ENCODE measurements at regions not wholly inside any gene's neighbourhood (a gene's known extent, or its start where the extent isn't known, plus 50 kb on each side); places are given as distances from the start of the nearest gene placed in this dataset.

DNA sequence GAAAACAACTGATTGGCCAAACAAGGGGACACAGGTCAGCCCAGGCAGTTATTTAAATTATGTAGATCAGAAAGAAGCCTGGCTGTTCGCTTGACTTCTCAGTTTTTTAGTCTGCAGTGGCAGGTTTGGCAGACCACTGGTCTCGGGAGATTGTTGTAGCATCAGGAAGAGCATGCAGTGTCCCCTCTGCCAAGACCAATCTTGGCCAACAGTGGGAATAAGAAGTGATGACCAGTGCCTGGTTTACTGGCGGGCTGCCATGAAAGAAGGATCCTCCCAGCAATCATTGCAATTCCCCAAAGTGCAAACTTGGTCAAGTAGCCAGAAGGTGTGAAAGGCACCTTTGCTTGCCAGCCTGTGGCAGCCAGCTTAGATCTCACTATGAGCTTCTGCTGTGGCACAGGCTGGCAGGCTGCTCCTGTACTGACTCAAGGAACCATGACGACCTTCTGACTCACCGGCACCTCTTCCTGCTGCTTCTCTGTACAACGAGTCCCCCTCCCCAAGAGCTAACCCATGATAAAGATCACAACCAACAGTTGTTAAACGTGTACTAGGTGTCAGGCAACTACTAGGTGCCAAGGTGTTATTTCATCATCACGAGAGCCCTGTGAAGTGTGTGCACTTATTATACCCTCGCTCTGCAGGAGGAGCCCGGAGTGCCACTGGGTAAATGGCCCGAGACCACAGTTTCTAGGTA is 76.8 kb upstream of the DUSP22 start:
- no peak overlapping the region for H3K4me3 ChIP-seq (ENCODE audit: low read depth, low read length)
- H3K27me3 ChIP-seq (ENCODE audit: control insufficient read depth, insufficient read depth, low read length), result no peaks in the 10 kb centered on the region
- no peak overlapping the region for H2AFZ ChIP-seq
- no peak overlapping the region for H3K4me2 ChIP-seq (ENCODE audit: low read length)
- no peak overlapping the region for H3K27ac ChIP-seq
- TF ChIP-seq, protein P1, sequence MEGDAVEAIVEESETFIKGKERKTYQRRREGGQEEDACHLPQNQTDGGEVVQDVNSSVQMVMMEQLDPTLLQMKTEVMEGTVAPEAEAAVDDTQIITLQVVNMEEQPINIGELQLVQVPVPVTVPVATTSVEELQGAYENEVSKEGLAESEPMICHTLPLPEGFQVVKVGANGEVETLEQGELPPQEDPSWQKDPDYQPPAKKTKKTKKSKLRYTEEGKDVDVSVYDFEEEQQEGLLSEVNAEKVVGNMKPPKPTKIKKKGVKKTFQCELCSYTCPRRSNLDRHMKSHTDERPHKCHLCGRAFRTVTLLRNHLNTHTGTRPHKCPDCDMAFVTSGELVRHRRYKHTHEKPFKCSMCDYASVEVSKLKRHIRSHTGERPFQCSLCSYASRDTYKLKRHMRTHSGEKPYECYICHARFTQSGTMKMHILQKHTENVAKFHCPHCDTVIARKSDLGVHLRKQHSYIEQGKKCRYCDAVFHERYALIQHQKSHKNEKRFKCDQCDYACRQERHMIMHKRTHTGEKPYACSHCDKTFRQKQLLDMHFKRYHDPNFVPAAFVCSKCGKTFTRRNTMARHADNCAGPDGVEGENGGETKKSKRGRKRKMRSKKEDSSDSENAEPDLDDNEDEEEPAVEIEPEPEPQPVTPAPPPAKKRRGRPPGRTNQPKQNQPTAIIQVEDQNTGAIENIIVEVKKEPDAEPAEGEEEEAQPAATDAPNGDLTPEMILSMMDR (IDR thresholded peaks at IDR 0.05), result no peak
- H3K36me3 ChIP-seq (ENCODE audit: control insufficient read depth, insufficient read depth, low read length), result no peaks in the 10 kb centered on the region
- H3K9me3 ChIP-seq (ENCODE audit: control insufficient read depth, low read length), result no peaks in the 10 kb centered on the region
- H3K9ac ChIP-seq, result no peak overlapping the region
- H3K79me2 ChIP-seq, result no peaks in the 10 kb centered on the region
- H3K4me1 ChIP-seq, result no peaks in the 10 kb centered on the region

DNA sequence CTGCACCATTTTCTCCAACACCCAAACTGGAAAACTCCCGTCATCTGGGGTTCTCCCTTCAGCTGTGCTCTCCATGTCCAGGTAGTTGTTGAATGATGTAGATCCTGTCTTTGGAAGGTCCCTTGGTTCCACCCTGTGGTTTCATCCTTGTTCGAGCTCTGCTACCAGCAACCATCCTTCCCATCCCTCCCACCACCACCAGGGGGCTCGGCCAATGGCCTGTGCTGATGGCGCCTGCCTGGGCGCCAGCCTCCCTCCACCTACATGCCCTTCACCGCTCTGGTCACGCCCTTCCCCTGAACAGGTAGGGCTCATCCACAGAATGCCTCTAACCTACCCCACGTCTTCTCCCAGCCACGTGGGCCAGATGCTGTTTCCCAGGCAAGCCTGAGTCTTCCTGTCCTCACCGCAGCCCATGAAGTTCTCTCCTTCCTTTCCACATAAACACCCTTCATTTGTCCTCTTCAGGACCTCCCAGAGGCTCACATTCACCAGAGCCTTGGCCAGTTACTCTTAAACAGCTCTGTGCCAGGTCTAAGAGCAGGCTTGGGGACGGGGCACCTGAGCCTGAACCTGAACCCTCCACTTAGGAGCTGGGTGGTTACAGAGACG is 75.1 kb upstream of the DUSP22 start:
- Histone ChIP-seq H3K27me3 (ENCODE audit: control insufficient read depth, insufficient read depth, low read length) (no peaks in the 10 kb centered on the region), H3K4me2 (ENCODE audit: low read length) (no peak overlapping the region), H3K4me3 (ENCODE audit: low read depth, low read length) (no peak overlapping the region), H3K36me3 (ENCODE audit: control insufficient read depth, insufficient read depth, low read length) (no peaks in the 10 kb centered on the region), H3K9ac (no peak overlapping the region), H3K79me2 (no peaks in the 10 kb centered on the region), H3K4me1 (no peaks in the 10 kb centered on the region), H3K9me3 (ENCODE audit: control insufficient read depth, low read length) (no peaks in the 10 kb centered on the region), H2AFZ (no peak overlapping the region), H3K27ac (no peak overlapping the region)
- TF ChIP-seq, protein P1 (IDR thresholded peaks at IDR 0.05), result peak; percentile 27

DNA sequence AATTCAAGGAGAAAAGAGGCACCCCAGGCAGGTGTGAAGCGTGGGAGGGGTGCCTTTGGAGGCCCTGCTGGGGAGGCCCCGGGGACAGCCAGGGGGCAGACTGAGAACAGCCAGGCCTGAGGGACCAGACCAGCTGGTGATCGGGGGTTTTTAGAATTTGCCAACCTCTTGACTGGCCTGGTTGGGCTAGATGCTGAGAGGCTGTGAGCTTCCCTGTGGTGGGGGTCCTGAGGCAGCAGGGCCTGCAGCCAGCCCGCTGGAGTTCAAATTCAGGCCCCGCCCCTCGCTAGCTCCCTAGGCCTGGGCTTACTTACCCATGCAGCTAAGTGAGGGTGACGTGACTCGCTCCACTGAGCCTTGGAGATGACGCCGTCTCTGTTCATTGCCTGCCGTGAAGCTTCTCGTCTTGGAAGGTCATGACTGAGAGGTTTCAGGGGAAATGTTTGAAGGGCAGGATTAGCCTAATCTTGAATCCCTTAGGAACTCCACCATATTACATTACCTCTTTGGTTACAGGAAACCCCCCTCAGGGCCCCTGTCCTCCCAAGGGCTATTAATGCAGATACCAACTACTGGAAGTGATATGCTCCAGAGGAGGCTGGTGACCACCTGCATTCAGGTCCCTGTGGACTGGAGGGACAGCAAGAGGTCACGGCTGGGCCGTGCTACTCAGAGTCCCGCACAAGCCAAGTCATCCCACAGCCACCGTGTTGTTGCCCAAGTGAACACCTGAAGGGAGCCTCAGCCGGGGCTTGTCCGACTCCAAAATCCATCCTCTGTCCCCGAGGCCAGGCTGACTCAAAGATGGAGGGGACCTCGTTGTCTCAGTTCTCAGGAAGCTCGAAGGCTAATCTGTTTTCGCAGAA is 73.9 kb upstream of the DUSP22 start:
- Histone ChIP-seq H3K79me2 (no peaks in the 10 kb centered on the region), H3K9me3 (ENCODE audit: control insufficient read depth, low read length) (no peaks in the 10 kb centered on the region), H3K4me2 (ENCODE audit: low read length) (no peak overlapping the region), H2AFZ (no peak overlapping the region), H3K27ac (no peak overlapping the region), H3K4me1 (no peaks in the 10 kb centered on the region), H3K27me3 (ENCODE audit: control insufficient read depth, insufficient read depth, low read length) (no peaks in the 10 kb centered on the region), H3K9ac (no peak overlapping the region), H3K36me3 (ENCODE audit: control insufficient read depth, insufficient read depth, low read length) (no peaks in the 10 kb centered on the region), H3K4me3 (ENCODE audit: low read depth, low read length) (no peak overlapping the region)
- TF ChIP-seq, protein P1 (IDR thresholded peaks at IDR 0.05), result no peak

DNA sequence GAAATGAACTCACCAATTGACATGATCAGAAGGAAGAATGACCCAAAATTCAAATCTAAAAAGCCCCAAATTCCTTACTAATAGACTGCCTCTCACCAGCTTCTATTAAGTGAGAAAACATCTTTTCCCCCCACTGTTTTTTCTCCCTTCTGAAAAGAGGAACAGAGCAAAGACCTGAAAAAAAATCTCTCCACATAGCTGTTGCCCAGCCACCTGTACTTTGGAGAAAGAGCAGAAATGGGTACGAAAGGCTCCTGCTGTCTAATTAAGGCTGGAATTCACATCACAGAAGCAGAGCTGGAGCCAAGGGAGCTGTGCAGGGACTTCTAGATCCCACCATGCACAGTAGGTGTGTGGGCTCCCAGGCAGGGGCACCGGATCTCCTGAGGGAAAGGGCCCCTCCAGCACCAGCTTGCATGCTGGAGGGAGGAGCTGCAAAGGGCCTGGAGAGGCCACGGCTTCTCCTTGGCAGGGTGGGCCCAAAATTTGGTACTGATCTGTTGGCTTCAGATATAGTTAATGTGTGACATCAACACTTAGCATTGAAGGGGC is 73.2 kb upstream of the DUSP22 start:
- Histone ChIP-seq H3K4me1 (no peaks in the 10 kb centered on the region), H3K4me2 (ENCODE audit: low read length) (no peak overlapping the region), H3K9me3 (ENCODE audit: control insufficient read depth, low read length) (no peaks in the 10 kb centered on the region), H3K27ac (no peak overlapping the region), H3K79me2 (no peaks in the 10 kb centered on the region), H3K36me3 (ENCODE audit: control insufficient read depth, insufficient read depth, low read length) (no peaks in the 10 kb centered on the region), H3K9ac (no peak overlapping the region), H3K4me3 (ENCODE audit: low read depth, low read length) (no peak overlapping the region), H3K27me3 (ENCODE audit: control insufficient read depth, insufficient read depth, low read length) (no peaks in the 10 kb centered on the region), H2AFZ (no peak overlapping the region)
- TF ChIP-seq, protein P1 (IDR thresholded peaks at IDR 0.05), result no peak

Measured in parathyroid adenoma (tissue), 2 donors.